ENCODE measurements at regions not wholly inside any gene's neighbourhood (a gene's known extent, or its start where the extent isn't known, plus 50 kb on each side); places are given as distances from the start of the nearest gene placed in this dataset.

- Histone ChIP-seq H3K27ac (ENCODE audit: low read depth in 1 of 2, low read length in 2 of 2) (no peak overlapping the region), H3K9ac (ENCODE audit: low read depth in 1 of 2, low read length in 2 of 2) (no peak overlapping the region), H3K9me3 (ENCODE audit: control insufficient read depth in 4 of 4, low read length in 3 of 4) (no peaks in the 10 kb centered on the region), H3K36me3 (ENCODE audit: control insufficient read depth in 4 of 4, insufficient read depth in 3 of 4, low read depth in 1 of 4, low read length in 3 of 4) (no peaks in the 10 kb centered on the region), H3K27me3 (ENCODE audit: control insufficient read depth in 4 of 4, insufficient read depth in 4 of 4, low read length in 3 of 4) (no peaks in the 10 kb centered on the region), H3K4me1 (ENCODE audit: control insufficient read depth in 4 of 4, insufficient read depth in 4 of 4, low read length in 3 of 4) (no peaks in the 10 kb centered on the region), H3K4me3 (ENCODE audit: low read depth in 1 of 3, low read length in 3 of 3) (no peak overlapping the region)
- TF ChIP-seq HNF4A (conservative IDR thresholded peaks at IDR 0.05) (no peak), NR2F2 (IDR thresholded peaks at IDR 0.05) (no peak), HNF4G (IDR thresholded peaks at IDR 0.05) (no peak), RAD21 (IDR thresholded peaks at IDR 0.05) (no peak), FOXA2 (IDR thresholded peaks at IDR 0.05) (no peak), YY1 (IDR thresholded peaks at IDR 0.05) (no peak), SP1 (IDR thresholded peaks at IDR 0.05) (no peak), JUND (IDR thresholded peaks at IDR 0.05) (no peak), GABPA (IDR thresholded peaks at IDR 0.05 in 1 of 2, conservative IDR thresholded peaks at IDR 0.05 in 1 of 2) (no peak), TAF1 (conservative IDR thresholded peaks at IDR 0.05) (no peak), CTCF (IDR thresholded peaks at IDR 0.05; ENCODE audit: low read depth, low read length, missing input control) (no peak), FOXA1 (IDR thresholded peaks at IDR 0.05) (no peak), RXRA (IDR thresholded peaks at IDR 0.05) (no peak), REST (IDR thresholded peaks at IDR 0.05) (no peak), EGR1 (IDR thresholded peaks at IDR 0.05; ENCODE audit: low read depth in 2 of 2) (no peak), ATF3 (IDR thresholded peaks at IDR 0.05) (no peak)
- TF ChIP-seq, protein P1, sequence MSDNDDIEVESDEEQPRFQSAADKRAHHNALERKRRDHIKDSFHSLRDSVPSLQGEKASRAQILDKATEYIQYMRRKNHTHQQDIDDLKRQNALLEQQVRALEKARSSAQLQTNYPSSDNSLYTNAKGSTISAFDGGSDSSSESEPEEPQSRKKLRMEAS (IDR thresholded peaks at IDR 0.05): no peak
- TF ChIP-seq, protein P2, sequence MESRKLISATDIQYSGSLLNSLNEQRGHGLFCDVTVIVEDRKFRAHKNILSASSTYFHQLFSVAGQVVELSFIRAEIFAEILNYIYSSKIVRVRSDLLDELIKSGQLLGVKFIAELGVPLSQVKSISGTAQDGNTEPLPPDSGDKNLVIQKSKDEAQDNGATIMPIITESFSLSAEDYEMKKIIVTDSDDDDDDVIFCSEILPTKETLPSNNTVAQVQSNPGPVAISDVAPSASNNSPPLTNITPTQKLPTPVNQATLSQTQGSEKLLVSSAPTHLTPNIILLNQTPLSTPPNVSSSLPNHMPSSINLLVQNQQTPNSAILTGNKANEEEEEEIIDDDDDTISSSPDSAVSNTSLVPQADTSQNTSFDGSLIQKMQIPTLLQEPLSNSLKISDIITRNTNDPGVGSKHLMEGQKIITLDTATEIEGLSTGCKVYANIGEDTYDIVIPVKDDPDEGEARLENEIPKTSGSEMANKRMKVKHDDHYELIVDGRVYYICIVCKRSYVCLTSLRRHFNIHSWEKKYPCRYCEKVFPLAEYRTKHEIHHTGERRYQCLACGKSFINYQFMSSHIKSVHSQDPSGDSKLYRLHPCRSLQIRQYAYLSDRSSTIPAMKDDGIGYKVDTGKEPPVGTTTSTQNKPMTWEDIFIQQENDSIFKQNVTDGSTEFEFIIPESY (IDR thresholded peaks at IDR 0.05): no peak
- no peak for DNase-seq (ENCODE audit: low spot score)
- WGBS: 67% methylated on average over 5 of the region's 5 CpGs
Observed at GRCh38 chr4:23577398-23577797, 312.4 kb downstream of the PPARGC1A start.
